ENCODE measurements at regions not wholly inside any gene's neighbourhood (a gene's known extent, or its start where the extent isn't known, plus 50 kb on each side); places are given as distances from the start of the nearest gene placed in this dataset.

DNA sequence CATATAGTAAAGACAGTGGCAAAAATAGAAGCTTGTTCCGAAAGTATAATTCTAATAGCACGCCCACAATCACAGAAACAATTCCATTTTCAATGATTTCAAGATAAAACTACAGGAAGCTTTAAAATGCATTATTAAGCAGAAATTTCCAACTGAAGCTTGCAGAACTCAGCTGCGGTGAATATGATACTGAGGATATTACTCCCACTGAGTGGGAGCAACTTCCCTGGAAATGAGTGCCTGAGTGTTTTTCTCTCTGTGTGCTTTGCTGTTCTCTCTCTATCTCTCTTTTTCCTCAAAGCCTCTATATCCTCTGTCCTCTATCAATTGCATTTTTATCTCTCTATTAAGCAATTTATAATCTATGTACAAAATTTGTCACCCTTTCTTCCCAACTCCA lies 187.5 kb upstream of the PRDM9 start:
- DNase-seq (ENCODE audit: low read depth, low spot score): no peak
- no peak for TF ChIP-seq YY1 (IDR thresholded peaks at IDR 0.05; ENCODE audit: insufficient read depth, insufficient read length)
- no peak for TF ChIP-seq SUZ12 (IDR thresholded peaks at IDR 0.05; ENCODE audit: extremely low read depth, insufficient read depth, insufficient read length)
- no peak for TF ChIP-seq ZNF274 (IDR thresholded peaks at IDR 0.05; ENCODE audit: low read depth, low read length)
- Histone ChIP-seq H3K27me3 (ENCODE audit: insufficient read depth, insufficient read length) (no peaks in the 10 kb centered on the region), H3K9me3 (ENCODE audit: insufficient read depth, low read length) (0 out of 2 replicates have a peak, but pooled peaks cover 4% of the 10 kb centered on the region), H3K9ac (ENCODE audit: insufficient read length, low read depth) (no peak overlapping the region), H3K36me3 (ENCODE audit: insufficient read depth, insufficient read length, low read length) (no peaks in the 10 kb centered on the region), H3K4me1 (ENCODE audit: insufficient read depth, insufficient read length) (no peaks in the 10 kb centered on the region), H3K4me3 (ENCODE audit: insufficient read length, low read depth) (no peak overlapping the region)

DNA sequence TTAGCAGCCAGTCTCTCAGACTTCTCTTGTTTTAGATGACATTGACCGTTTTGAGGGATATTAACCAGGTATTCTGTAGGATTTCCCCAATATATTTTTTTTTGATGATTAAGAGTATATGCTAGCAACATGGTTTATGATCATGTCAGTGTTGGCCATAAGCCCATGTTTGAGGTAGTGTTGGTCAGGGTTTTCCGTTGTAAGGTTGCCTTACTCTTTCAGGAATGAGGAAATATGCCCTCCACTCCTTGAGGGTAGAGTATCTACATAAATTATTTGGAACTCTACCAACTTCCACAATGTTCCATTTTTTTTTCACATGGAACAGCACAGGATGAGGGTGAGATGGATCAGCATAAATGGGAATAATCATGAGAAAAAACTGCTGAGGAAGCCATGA lies 188.4 kb upstream of the PRDM9 start:
- Histone ChIP-seq H3K9ac (ENCODE audit: insufficient read length, low read depth) (no peak overlapping the region), H3K27me3 (ENCODE audit: insufficient read depth, insufficient read length) (no peaks in the 10 kb centered on the region), H3K9me3 (ENCODE audit: insufficient read depth, low read length) (0 out of 2 replicates have a peak, but pooled peaks cover 4% of the 10 kb centered on the region), H3K4me1 (ENCODE audit: insufficient read depth, insufficient read length) (no peaks in the 10 kb centered on the region), H3K36me3 (ENCODE audit: insufficient read depth, insufficient read length, low read length) (no peaks in the 10 kb centered on the region), H3K4me3 (ENCODE audit: insufficient read length, low read depth) (no peak overlapping the region)
- TF ChIP-seq ZNF274 (IDR thresholded peaks at IDR 0.05; ENCODE audit: low read depth, low read length) (no peak), YY1 (IDR thresholded peaks at IDR 0.05; ENCODE audit: insufficient read depth, insufficient read length) (no peak), SUZ12 (IDR thresholded peaks at IDR 0.05; ENCODE audit: extremely low read depth, insufficient read depth, insufficient read length) (no peak)
- DNase-seq (ENCODE audit: low read depth, low spot score): no peak

DNA sequence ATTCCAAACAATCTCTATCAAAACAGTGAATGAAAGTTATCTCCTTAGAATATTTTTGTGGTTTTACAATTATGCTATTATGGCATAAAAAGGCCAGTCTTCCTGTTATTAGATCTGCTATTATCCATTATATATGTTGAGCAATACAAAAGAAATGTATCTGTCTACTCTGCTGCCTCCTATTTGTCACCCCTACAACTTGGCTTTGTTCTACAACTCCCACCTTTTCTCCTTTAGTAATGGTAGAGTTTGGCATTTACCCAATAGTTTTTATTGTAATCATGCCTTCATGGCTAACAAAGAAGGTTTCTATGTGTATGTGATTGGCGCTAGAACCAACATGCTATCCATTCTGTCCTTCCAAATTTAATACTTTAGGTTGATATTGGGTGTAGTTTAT lies 189.2 kb upstream of the PRDM9 start:
- H3K9me3 ChIP-seq (ENCODE audit: insufficient read depth, low read length): 0 out of 2 replicates have a peak, but pooled peaks cover 4% of the 10 kb centered on the region
- H3K9ac ChIP-seq (ENCODE audit: insufficient read length, low read depth): no peak overlapping the region
- no peaks in the 10 kb centered on the region for H3K4me1 ChIP-seq (ENCODE audit: insufficient read depth, insufficient read length)
- DNase-seq (ENCODE audit: low read depth, low spot score): no peak
- TF ChIP-seq SUZ12 (IDR thresholded peaks at IDR 0.05; ENCODE audit: extremely low read depth, insufficient read depth, insufficient read length) (no peak), YY1 (IDR thresholded peaks at IDR 0.05; ENCODE audit: insufficient read depth, insufficient read length) (no peak), ZNF274 (IDR thresholded peaks at IDR 0.05; ENCODE audit: low read depth, low read length) (no peak)
- no peaks in the 10 kb centered on the region for H3K36me3 ChIP-seq (ENCODE audit: insufficient read depth, insufficient read length, low read length)
- H3K4me3 ChIP-seq (ENCODE audit: insufficient read length, low read depth): no peak overlapping the region
- no peaks in the 10 kb centered on the region for H3K27me3 ChIP-seq (ENCODE audit: insufficient read depth, insufficient read length)

DNA sequence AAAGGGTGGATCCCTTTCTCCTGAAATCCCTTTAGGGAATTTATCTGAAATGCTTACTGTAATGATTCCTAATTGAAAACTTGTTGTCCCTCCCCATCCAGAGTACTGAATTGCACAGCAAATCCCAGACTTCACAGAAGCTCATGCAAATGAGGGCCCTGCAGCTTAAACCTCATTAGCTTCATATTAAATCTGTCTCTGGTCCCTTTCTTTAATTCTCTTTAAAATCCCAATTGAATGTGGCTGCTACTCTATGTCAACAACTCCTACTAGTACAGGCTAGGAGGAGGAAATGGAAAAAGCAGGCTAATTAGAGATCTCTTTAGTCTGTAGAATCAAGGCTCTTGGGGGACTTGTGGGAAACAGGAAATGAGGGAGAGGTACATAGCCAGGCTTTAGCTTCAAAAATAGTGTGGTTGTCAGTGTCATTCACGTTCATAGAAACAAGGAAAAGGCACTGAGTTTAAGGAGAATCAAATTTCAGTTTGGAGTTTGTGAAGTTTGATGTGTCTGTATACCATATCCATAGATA lies 191.3 kb upstream of the PRDM9 start:
- DNase-seq (ENCODE audit: low read depth, low spot score): no peak
- H3K9me3 ChIP-seq (ENCODE audit: insufficient read depth, low read length): 0 out of 2 replicates have a peak, but pooled peaks cover 4% of the 10 kb centered on the region

DNA sequence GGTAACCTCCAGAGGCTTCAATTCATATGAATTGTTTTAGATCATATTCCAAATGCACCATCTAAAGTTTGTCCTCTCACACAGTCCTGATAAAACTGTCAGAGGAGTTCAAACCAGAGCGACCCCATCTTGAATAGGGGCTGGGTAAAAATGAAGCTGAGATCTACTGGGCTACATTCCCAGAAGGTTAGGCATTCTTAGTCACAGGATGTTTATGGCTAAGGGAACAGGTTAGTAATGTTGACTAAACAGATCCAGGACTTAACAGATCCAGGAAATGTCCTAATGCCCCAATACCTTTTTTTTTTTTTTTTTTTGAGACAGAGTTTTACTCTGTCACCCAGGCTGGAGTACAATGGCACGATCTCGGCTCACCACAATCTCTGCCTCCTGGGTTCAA lies 192.6 kb upstream of the PRDM9 start:
- Histone ChIP-seq H3K27me3 (ENCODE audit: insufficient read depth, insufficient read length) (no peaks in the 10 kb centered on the region), H3K4me3 (ENCODE audit: insufficient read length, low read depth) (no peak overlapping the region), H3K4me1 (ENCODE audit: insufficient read depth, insufficient read length) (no peaks in the 10 kb centered on the region), H3K9ac (ENCODE audit: insufficient read length, low read depth) (no peak overlapping the region), H3K36me3 (ENCODE audit: insufficient read depth, insufficient read length, low read length) (no peaks in the 10 kb centered on the region), H3K9me3 (ENCODE audit: insufficient read depth, low read length) (0 out of 2 replicates have a peak, but pooled peaks cover 4% of the 10 kb centered on the region)
- no peak for DNase-seq (ENCODE audit: low read depth, low spot score)
- TF ChIP-seq ZNF274 (IDR thresholded peaks at IDR 0.05; ENCODE audit: low read depth, low read length) (no peak), YY1 (IDR thresholded peaks at IDR 0.05; ENCODE audit: insufficient read depth, insufficient read length) (no peak), SUZ12 (IDR thresholded peaks at IDR 0.05; ENCODE audit: extremely low read depth, insufficient read depth, insufficient read length) (no peak)

More for the DNA sequence above, 191.3 kb upstream of the PRDM9 start:
- no peak overlapping the region for H3K9ac ChIP-seq (ENCODE audit: insufficient read length, low read depth)
- H3K27me3 ChIP-seq (ENCODE audit: insufficient read depth, insufficient read length): no peaks in the 10 kb centered on the region
- H3K4me3 ChIP-seq (ENCODE audit: insufficient read length, low read depth): no peak overlapping the region
- no peaks in the 10 kb centered on the region for H3K36me3 ChIP-seq (ENCODE audit: insufficient read depth, insufficient read length, low read length)
- no peak for TF ChIP-seq ZNF274 (IDR thresholded peaks at IDR 0.05; ENCODE audit: low read depth, low read length)
- TF ChIP-seq YY1 (IDR thresholded peaks at IDR 0.05; ENCODE audit: insufficient read depth, insufficient read length): no peak
- no peak for TF ChIP-seq SUZ12 (IDR thresholded peaks at IDR 0.05; ENCODE audit: extremely low read depth, insufficient read depth, insufficient read length)
- H3K4me1 ChIP-seq (ENCODE audit: insufficient read depth, insufficient read length): no peaks in the 10 kb centered on the region

DNA sequence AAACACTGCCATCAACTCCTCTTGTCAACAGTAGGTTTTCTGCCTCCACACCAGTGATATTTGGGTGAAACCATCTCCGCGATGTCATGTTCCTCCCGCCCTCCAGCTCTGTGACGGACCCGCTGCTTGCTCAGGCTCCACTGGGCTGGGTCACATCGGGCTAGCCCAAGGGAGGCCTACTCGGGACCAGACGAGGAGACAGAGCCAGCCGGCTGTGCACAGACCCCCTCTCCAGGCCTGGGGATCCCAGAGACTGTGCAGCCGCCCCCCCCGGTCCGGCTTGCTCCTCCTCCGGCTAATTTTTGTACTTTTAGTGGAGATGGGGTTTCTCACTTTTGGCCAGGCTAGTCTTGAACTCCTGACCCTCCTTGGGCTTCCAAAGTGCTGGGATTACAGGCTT lies 202.4 kb upstream of the PRDM9 start:
- Histone ChIP-seq H3K9ac (ENCODE audit: insufficient read length, low read depth) (no peak overlapping the region), H3K27me3 (ENCODE audit: insufficient read depth, insufficient read length) (no peaks in the 10 kb centered on the region), H3K4me1 (ENCODE audit: insufficient read depth, insufficient read length) (no peaks in the 10 kb centered on the region), H3K36me3 (ENCODE audit: insufficient read depth, insufficient read length, low read length) (no peaks in the 10 kb centered on the region), H3K4me3 (ENCODE audit: insufficient read length, low read depth) (no peak overlapping the region), H3K9me3 (ENCODE audit: insufficient read depth, low read length) (peaks cover 7% of the 10 kb centered on the region; the same call in 1 of the 2 replicates)
- DNase-seq (ENCODE audit: low read depth, low spot score): no peak
- TF ChIP-seq YY1 (IDR thresholded peaks at IDR 0.05; ENCODE audit: insufficient read depth, insufficient read length): no peak

DNA sequence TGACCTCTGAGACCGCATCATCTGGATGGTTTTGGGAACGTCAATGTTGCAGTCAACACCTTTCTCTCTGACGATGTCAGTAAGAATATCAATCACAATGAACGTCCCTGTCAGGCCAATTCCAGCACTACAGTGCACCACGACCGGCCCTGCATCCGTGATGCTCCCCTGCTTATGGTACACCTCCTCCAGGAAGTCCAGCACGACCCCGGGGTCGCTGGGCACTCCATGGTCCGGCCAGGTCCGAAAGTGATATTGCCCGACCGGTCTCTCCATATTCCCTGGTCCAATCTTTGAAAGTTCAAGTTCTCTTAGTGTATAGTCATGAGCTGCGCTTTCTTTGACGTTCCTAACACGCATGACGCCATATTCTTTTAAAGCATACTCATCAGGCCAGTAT lies 203.6 kb upstream of the PRDM9 start:
- no peaks in the 10 kb centered on the region for H3K36me3 ChIP-seq (ENCODE audit: insufficient read depth, insufficient read length, low read length)
- TF ChIP-seq YY1 (IDR thresholded peaks at IDR 0.05; ENCODE audit: insufficient read depth, insufficient read length) (no peak), SUZ12 (IDR thresholded peaks at IDR 0.05; ENCODE audit: extremely low read depth, insufficient read depth, insufficient read length) (no peak), ZNF274 (IDR thresholded peaks at IDR 0.05; ENCODE audit: low read depth, low read length) (no peak)
- DNase-seq (ENCODE audit: low read depth, low spot score): no peak
- no peaks in the 10 kb centered on the region for H3K4me1 ChIP-seq (ENCODE audit: insufficient read depth, insufficient read length)
- no peaks in the 10 kb centered on the region for H3K27me3 ChIP-seq (ENCODE audit: insufficient read depth, insufficient read length)
- peaks cover 7% of the 10 kb centered on the region; the same call in 1 of the 2 replicates for H3K9me3 ChIP-seq (ENCODE audit: insufficient read depth, low read length)
- no peak overlapping the region for H3K4me3 ChIP-seq (ENCODE audit: insufficient read length, low read depth)
- H3K9ac ChIP-seq (ENCODE audit: insufficient read length, low read depth): no peak overlapping the region

Measured in NT2/D1 (cell line).